GM19468 (cell line): ENCODE measurements at regions not wholly inside any gene's neighbourhood (a gene's known extent, or its start where the extent isn't known, plus 50 kb on each side); places are given as distances from the start of the nearest gene placed in this dataset.
"Not testable (repeated sequence)": the region's sequence is repeated elsewhere in the genome, so short reads cannot be mapped to it uniquely, and the experiment has no call there.

Experiments
- ATAC-seq: cut with Tn5 transposase; IDR thresholded peaks from one replicate; pipeline ENCODE4 v1.9.1; 2021; ENCODE audit warnings: mild to moderate bottlenecking, moderate library complexity, moderate number of reproducible peaks; ENCODE audit not compliant: unreplicated experiment; ENCODE audit errors: extremely low read depth

DNA sequence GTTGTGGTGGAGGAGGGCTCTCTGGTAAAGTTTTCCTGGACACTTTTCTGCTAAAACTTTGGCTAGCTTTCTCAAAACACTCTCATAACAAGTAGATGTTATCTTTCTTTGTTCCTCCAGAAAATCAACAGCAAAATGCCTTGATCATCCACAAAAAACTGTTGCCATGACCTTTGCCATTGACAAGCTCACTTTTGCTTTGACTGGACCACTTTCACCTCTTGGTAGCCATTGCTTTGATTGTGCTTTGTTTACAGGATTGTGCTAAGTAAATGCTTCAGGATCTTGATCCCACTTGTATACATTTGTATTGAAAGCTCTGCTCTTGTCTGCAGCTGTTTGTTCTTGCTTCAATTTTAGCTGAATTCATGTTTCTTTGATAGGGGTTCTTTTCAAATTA, 143.9 kb upstream of the NR3C1 start:
- ATAC-seq = no peak

DNA sequence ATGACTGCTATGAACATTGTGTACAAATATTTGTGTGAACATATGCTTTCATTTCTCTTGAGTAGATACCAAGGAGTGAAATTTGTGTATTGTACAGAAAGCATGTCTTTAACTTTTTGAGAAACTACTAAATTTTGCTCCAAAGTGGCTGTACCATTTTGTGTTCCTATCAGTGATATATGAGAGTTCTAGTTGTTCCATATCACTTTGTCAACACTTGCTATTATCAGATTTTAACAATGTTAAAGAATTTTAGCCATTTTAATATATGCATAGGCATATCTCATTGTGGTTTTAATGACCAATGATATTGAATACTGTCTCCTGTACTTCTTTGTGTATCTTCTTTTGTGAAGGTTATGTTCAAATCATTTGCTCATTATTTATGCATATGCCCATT, 142.9 kb upstream of the NR3C1 start:
- no peak for ATAC-seq

DNA sequence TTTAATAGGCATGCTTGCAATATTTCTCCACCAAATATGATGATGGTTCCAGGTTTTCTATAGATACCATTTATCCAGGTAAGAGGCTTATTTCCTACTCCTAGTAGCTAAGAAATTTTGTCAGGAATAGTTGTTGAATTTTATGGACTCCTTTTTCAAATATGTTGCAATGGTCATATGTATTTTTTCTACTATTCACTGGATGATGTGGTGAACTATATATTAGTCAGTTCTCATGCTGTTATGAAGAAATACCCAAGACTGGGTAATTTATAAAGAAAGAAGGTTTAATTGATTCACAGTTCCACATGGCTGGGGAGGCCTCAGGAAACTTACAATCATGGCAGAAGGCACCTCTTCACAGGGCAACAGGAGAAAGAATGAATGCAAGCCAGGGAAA, 141.1 kb upstream of the NR3C1 start:
- no peak for ATAC-seq

DNA sequence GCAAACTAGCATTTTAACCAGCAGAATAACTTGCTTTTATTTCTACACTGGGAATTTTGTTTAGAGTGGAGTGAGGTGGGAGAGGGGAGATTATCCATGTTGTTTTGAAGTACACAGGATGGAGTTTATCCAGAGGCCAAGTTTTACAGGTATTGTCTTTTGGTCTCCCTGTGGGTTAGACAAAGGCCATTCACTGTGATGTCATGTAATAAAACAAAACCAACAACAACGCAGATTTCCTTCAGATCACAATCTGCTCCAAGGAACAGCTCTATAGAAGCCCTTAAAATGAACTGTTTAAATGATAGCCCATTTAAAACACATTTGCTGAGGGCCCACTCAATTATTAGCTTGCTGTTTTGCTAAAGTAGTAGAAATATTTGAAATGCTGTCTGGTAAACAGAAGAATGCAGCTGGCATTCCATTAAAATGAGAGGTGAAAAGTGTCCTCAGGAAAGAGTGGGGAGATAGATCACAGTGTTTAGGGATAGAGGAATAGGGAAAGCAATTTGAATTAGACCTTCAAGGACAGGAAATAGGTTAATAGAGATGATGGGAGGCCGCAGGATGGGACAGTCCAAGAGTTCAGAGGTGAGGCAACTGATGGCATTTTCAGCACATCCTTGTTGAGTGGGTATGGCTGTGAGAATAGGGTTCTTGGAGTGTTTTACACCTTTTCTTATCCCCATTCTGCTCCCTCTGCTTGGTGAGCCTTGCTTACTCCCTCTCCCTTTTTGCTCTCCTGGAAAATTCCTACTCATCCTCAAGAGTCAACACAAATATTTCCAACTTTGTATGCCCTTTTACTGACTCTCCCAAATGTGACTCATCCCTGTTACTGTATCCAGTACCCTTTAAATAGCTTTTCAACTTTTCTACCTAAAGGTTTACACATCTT, 140.1 kb upstream of the NR3C1 start:
- no peak for ATAC-seq

DNA sequence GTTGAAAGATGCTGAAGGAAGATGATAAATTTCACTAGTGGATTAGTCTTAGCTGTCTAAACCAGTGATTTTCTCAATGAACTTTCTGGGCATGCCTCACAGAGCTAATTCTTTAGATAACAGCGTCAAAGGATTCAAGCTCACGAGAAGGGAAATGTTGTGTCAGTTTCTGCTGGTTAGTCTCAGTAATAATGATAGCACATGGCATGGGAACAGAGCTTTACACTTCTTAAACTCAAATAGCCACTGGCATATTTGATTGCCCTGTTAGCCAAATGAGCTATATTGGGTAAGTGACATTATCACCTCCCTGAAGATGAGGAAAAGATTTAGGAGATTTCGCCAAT, 139.3 kb upstream of the NR3C1 start:
- ATAC-seq = no peak

DNA sequence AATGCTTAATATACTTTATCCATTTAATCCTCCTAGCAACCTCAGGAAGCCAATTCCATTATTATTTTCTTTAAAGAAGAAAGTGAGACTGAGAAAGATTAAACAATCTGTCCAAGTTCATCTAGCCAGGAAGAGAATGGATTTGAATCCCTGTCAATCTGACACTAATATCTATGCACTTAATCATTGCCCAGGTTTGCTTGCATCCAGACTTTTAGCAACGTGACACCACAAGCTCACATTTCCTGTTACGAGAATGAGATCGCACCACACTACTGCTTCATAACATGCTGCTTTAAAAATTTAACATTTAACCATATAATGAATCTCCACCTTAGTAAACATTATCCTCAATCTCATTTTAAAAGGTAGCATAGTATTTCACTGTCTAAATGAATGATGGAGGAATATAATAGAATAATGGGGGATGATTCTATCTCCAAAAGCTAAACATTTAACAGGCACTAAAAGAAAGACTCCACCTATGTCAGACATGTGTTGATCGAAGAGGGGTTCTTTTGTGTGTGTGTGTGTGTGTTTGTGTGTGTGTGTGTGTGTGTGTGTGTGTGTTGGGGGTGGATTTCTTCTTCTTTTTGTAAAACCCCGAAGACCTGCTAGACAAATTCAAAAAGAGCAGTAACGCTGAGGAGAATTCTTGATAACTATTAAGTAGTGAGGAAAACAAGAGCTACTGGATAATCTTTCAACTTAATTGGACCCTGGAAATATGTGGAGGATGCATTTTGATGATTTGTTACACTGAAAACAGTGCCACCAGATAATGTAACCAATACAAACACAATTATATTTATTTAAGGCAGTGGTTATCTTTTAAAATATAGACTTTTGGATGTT, 138.7 kb upstream of the NR3C1 start:
- no peak for ATAC-seq

DNA sequence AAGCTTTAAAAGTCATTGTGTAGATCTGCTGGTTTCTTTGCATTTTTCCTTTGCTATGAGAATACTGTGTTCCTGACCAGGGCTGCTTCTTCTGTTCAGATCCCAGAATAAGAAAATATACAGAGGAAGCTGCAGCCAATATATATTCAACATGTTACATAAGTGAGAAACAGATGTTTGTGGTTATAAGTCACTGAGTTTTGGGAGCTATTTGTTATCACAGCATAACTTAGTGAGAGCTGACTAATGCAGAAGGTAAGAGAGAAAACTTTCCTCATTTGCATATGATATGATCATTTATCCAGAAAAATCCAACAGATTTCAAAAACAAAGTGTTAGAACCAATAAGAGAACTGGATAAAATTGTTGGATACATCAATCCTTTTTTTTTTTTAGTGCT, 136.3 kb upstream of the NR3C1 start:
- no peak for ATAC-seq

DNA sequence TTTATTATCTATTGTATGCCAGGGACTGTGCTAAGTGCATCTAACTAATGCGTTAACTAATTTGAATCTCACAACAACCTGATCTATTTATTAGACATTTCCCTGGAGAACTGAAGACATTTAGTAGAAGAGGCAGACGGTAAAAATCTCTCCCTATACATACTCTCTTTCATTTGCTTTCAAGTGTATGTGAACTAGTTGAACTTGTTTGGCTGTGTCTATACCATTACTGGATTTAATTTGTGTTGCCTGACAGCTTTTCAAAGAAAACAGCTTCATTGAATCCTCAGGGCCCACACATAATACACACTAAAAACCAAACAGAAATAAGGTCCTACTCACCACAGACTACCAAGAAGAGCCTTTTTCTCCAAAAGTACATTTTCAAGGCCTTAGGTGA, 133.6 kb upstream of the NR3C1 start:
- ATAC-seq = no peak

DNA sequence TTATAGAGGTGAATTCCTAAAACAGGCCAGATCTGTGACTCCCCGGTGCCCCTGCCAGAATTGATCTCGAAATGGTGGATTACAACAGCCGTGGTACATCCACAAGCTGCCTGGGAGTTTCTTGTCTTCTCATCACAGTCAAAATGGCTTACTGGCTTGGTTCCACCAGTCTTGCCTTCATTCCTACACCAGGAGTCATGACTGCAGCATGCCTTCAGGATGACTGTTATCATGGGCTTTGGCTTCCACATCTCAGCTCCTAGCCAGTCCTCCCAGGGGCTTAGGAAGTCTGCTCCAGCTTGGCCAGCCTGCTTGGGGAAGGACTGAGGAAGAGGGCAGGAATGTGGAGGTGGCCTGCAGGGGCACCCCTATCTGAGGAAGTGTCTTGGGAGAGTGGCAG, 132.9 kb upstream of the NR3C1 start:
- no peak for ATAC-seq

DNA sequence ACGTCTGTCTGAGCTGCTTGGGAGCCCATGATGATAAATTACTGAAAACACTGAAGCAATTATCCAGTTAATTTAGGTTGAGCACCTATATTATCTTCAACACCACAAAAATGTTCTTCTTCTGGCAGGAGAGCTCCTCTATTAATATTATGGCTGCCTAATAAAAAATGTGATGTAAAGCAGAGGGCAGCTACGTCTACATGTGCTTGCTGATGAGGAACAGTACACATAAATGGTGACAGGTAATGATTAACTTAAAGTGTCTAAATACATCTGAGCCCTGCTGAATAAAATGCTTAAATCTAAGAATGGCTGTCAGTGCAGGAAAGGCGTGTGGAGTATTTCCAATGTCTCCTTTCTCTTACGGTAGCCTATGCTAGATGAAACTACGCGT, 131.3 kb upstream of the NR3C1 start:
- ATAC-seq = no peak

DNA sequence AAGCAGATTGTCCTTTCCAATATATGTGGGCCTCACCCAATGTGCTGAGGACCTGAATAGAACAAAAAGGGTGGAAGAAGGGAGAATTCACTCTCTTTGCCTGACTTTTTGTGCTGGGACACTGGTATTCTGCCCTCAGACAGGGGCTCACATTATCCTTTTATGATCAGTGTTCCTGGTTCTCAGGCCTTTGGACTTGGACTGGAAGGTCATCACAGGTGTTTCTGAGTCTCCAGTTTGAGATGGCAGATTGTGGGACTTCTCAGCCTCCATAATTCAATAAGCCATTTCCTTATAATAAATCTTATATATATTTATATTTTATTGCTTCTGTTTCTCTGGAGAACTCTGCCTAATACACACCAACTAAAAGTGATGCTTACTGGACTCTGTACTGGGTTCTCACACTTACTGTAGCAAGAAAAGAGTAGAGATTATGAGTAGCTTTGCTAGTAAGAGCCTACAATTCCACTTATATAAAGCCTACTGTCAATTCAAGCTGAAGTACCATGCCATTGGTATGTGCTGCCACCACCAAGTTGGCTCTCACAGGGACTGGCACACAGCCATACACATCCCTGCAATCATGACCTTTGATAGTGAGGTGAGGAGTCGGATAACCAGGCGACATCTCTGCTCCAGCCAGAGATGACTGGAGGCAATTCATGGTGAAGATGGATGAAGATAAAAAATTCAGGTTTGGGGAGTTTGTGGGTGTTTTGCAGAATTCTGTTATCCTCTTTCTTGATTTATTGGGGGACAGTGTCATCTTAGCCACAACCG, 130.7 kb upstream of the NR3C1 start:
- no peak for ATAC-seq

DNA sequence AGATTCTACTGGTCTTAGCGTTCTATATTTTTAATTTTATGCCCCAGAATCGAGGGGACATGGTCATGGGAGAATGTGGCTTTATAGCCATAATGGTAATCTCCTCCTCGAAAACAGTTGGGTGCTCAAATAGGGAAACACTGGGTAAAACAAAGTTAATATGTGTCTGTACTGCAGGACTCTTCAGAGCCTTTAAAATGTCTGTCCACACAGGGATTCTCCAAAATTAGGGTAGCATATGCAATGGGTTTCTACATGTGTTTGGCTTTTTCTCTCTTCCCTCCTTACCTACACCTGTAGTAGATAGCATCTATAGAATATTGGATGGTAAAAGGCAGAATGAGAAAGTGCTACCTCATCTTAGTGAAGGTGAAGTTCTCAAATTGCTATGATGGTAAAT, 130.0 kb upstream of the NR3C1 start:
- ATAC-seq = no peak

DNA sequence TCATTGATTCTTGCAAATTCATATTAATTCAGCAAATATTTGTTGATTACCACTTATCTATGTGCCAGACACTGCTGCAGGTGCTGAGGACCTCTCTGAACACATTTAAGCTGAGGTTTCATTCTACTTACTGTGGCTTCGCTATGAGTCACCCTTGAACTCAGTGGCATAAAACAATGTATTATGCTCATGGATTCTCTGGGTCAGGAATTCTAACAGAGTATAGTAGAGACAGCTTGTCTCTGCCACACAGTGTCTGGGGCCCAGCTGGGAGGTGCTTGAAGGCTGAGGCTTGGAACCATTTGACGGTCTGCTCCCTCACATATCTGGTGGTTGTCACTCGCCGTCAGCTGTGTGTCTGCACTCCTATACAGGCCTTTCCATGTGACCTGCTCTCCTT, 124.3 kb upstream of the NR3C1 start:
- no peak for ATAC-seq

DNA sequence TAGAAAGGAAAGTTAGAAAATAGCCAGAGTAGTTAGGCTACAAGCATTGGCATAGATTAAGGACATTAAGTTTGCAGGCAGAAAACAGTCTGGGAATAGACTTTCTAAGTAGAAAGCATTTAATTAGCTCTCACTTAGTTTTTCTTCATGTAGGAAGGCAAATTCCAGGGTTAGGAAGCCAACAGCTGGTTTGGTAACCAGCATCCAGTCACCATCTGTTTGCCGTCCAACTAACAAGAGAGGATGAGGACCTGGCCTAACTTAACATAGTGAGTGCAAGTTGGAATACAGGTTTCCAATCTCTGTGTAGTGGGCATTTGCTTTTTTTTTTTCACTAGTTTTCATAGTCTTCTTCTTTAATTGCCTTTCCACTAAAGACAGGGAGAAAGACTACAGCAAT, 121.7 kb upstream of the NR3C1 start:
- no peak for ATAC-seq

DNA sequence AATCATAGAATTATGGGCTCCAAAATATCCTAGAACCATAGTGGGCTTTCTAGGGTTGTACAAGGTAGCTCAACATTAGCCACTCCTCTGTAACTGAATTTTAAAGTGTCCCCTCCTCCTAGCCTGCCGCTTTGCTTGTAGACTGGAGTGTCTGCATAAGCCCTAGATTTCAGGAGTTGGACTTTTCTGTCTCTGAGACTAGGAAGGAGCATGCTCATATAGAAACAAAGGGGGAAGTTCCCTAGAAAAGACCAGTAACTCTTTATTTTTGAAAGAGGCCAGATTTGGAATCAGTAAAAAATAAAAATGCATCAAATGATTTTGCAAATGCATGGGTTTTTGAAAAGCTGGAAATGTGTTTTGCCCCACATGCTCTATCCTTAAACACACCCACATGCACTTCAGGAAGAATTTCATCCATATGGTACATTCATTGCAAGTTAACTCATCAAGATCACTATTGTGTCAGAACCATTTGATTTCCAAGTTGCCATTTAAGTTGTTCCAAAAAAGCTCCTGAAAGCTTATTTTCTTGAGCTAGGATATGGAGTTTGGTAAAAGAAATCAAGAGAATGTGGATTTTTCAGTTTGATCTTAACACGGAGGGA, 121.0 kb upstream of the NR3C1 start:
- no peak for ATAC-seq

DNA sequence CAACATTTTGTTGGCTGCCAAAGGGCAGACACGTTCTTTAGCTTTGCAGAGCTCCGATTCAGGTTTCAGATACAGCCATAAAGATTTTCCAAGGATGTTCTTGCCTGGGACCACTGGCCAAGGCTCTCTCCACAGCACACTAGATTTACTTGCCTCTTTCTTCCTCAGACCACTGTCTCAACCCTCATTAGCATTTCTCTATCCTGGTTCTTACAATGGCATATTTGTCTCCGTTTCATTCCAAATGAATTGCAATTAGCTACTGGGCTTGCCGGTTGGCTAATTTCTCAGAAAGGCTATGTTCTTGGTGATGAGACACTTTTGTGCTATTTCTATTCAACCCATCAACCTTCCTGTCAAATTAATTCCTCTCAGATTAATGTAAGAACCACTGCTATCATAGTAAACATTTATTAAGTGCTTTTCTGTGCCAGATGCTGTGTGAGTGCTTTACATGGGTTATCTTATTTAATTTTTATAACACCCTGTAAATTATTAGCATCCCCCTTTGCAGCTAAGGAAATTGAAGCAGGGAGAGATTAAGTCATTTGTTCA, 118.4 kb upstream of the NR3C1 start:
- no peak for ATAC-seq

DNA sequence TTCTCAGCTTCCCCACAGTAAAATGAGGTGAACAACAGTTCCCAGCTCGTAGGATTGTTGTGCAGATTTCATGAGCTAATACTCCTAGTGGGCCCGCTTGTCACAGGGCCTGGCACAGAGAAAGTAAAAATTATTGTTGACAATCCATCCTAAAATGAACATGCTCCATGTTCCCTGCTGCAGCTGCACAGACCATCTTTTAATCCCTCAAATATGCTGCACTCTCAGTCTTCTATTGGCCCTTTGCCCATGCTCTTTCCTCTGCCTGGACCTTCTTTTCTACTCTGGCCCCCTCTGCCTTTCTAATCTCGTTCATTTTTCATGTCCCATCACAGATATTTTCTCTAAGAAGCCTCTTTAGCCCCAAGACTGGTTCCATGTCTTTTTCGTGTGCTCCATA, 117.7 kb upstream of the NR3C1 start:
- ATAC-seq = no peak

DNA sequence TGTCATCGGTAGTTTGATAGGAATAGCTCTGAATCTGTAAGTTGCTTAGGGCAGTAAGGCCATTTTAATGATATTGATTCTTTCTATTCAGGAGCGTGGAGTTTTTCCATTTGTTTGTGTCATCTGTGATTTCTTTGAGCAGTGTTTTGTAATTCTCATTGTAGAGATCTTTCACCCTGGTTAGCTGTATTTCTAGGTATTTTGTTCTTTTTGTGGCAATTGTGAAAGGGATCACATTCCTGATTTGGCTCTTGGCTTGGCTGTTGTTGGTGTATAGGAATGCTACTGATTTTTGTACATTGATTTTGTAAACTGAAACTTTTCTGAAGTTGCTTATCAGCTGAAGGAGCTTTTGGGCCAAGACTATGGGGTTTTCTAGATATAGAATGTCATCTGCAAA, 115.7 kb upstream of the NR3C1 start:
- not testable (repeated sequence) for ATAC-seq

DNA sequence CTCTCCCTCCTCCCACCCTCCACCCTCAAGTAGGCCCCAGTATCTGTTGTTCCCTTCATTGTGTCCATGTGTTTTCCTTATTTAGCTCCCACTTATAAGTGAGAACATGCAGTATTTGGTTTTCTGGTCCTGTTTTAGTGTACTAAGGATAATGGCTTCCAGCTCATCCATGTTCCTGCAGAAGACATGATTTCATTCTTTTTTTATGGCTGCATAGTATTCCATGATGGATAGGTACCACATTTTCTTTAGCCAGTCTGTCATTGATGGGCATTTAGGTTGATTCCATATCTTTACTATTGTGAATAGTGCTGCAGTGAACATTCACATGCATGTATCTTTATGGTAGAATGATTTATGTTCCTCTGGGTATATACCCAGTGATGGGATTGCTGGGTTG, 114.3 kb upstream of the NR3C1 start:
- ATAC-seq = not testable (repeated sequence)

DNA sequence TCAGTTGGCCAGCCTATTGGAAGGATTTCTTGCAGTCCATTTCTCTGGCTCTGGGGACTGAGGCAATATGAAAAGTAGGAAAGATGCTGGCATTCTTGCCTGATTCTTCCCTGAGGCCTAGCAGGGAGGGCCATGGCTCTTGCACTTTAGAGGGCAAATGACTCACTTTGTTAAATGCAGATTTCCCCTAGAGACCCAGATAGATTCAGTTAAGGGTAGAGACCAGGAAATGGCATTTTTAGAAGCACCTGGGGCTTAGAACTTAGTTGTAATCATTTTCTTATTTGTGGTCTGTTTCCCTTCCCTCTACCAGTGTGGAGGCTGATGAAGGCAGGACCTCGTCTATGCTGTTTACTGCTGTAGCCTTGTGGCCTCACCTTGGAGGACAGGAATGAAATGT, 112.8 kb upstream of the NR3C1 start:
- no peak for ATAC-seq
